ENCODE measurements at regions not wholly inside any gene's neighbourhood (a gene's known extent, or its start where the extent isn't known, plus 50 kb on each side); places are given as distances from the start of the nearest gene placed in this dataset.

- peaks cover 4% of the 10 kb centered on the region for H3K9me3 Mint-ChIP-seq
- no peaks in the 10 kb centered on the region for H3K36me3 Mint-ChIP-seq (ENCODE audit: low read depth)
- peaks cover 31% of the 10 kb centered on the region for H3K4me1 Mint-ChIP-seq
- peaks cover 35% of the 10 kb centered on the region for H3K27me3 Mint-ChIP-seq (ENCODE audit: low read depth, poor library complexity)
- no peak for DNase-seq
- no peak overlapping the region for H3K4me3 Mint-ChIP-seq
- no peak overlapping the region for H3K27ac Mint-ChIP-seq
- no peak for TF ChIP-seq CTCF (IDR thresholded peaks at IDR 0.05)
Observed at GRCh38 chr10:10794791-10795191, 222.9 kb upstream of the CELF2 start.

- no peak overlapping the region for H3K27ac Mint-ChIP-seq
- TF ChIP-seq CTCF (IDR thresholded peaks at IDR 0.05): no peak
- peaks cover 31% of the 10 kb centered on the region for H3K4me1 Mint-ChIP-seq
- H3K27me3 Mint-ChIP-seq (ENCODE audit: low read depth, poor library complexity): peaks cover 36% of the 10 kb centered on the region
- no peak for DNase-seq
- H3K4me3 Mint-ChIP-seq: no peak overlapping the region
- peaks cover 5% of the 10 kb centered on the region for H3K9me3 Mint-ChIP-seq
- H3K36me3 Mint-ChIP-seq (ENCODE audit: low read depth): no peaks in the 10 kb centered on the region
Observed at GRCh38 chr10:10796061-10796773, 221.5 kb upstream of the CELF2 start.

GRCh38 chr10:10796774-10797415, 220.8 kb upstream of the CELF2 start:
- Mint-ChIP-seq H3K27me3 (ENCODE audit: low read depth, poor library complexity) (peaks cover 36% of the 10 kb centered on the region), H3K36me3 (ENCODE audit: low read depth) (no peaks in the 10 kb centered on the region), H3K4me3 (no peak overlapping the region), H3K27ac (no peak overlapping the region), H3K4me1 (peaks cover 31% of the 10 kb centered on the region), H3K9me3 (peaks cover 10% of the 10 kb centered on the region)
- TF ChIP-seq CTCF (IDR thresholded peaks at IDR 0.05): no peak
- no peak for DNase-seq

GRCh38 chr10:10797513-10797912, 220.2 kb upstream of the CELF2 start:
- peak overlapping the region; percentile 65 for H3K4me3 Mint-ChIP-seq
- no peak overlapping the region for H3K27ac Mint-ChIP-seq
- peaks cover 36% of the 10 kb centered on the region for H3K27me3 Mint-ChIP-seq (ENCODE audit: low read depth, poor library complexity)
- no peak for TF ChIP-seq CTCF (IDR thresholded peaks at IDR 0.05)
- H3K36me3 Mint-ChIP-seq (ENCODE audit: low read depth): no peaks in the 10 kb centered on the region
- H3K9me3 Mint-ChIP-seq: peaks cover 12% of the 10 kb centered on the region
- peak; percentile 21 for DNase-seq
- peaks cover 31% of the 10 kb centered on the region for H3K4me1 Mint-ChIP-seq

GRCh38 chr10:10798102-10798863, 219.4 kb upstream of the CELF2 start:
- no peaks in the 10 kb centered on the region for H3K36me3 Mint-ChIP-seq (ENCODE audit: low read depth)
- H3K4me1 Mint-ChIP-seq: peaks cover 27% of the 10 kb centered on the region
- peak; percentile 11 for DNase-seq
- no peak overlapping the region for H3K27ac Mint-ChIP-seq
- TF ChIP-seq CTCF (IDR thresholded peaks at IDR 0.05): no peak
- H3K9me3 Mint-ChIP-seq: peaks cover 12% of the 10 kb centered on the region
- peaks cover 36% of the 10 kb centered on the region for H3K27me3 Mint-ChIP-seq (ENCODE audit: low read depth, poor library complexity)
- peak overlapping the region; percentile 65 for H3K4me3 Mint-ChIP-seq

Measured in nephron progenitor cell (in vitro differentiated cells).